ENCODE measurements at regions not wholly inside any gene's neighbourhood (a gene's known extent, or its start where the extent isn't known, plus 50 kb on each side); places are given as distances from the start of the nearest gene placed in this dataset.

GRCh38 chr3:79846148-79846933, 78.5 kb upstream of the ROBO1 start:
- TF ChIP-seq CTCF (IDR thresholded peaks at IDR 0.05) (no peak), EP300 (IDR thresholded peaks at IDR 0.05) (no peak), POLR2AphosphoS5 (IDR thresholded peaks at IDR 0.05) (no peak), POLR2A (IDR thresholded peaks at IDR 0.05) (no peak)

All from gastroesophageal sphincter (tissue), 3 donors.